GM19023 (cell line): ENCODE measurements at regions not wholly inside any gene's neighbourhood (a gene's known extent, or its start where the extent isn't known, plus 50 kb on each side); places are given as distances from the start of the nearest gene placed in this dataset.

Experiments
- ATAC-seq: cut with Tn5 transposase; IDR thresholded peaks from one replicate; pipeline ENCODE4 v1.9.1; 2021; ENCODE audit warnings: mild to moderate bottlenecking, moderate library complexity; ENCODE audit not compliant: unreplicated experiment

- no peak for ATAC-seq
Observed at GRCh38 chr16:73499276-73499675, 451.3 kb upstream of the ZFHX3 start.

- no peak for ATAC-seq
Observed at GRCh38 chr16:73485880-73486279, 438.0 kb upstream of the ZFHX3 start.

- ATAC-seq, result no peak
Observed at GRCh38 chr16:73483934-73484711, 436.2 kb upstream of the ZFHX3 start.

- no peak for ATAC-seq
Observed at GRCh38 chr16:73483076-73483791, 435.3 kb upstream of the ZFHX3 start.

- ATAC-seq, result no peak
Observed at GRCh38 chr16:73482310-73482709, 434.4 kb upstream of the ZFHX3 start.

- ATAC-seq, result no peak
Observed at GRCh38 chr16:73480381-73480780, 432.5 kb upstream of the ZFHX3 start.

GRCh38 chr16:73473713-73474112 lies 425.8 kb upstream of the ZFHX3 start:
- no peak for ATAC-seq

GRCh38 chr16:73464834-73465233 lies 416.9 kb upstream of the ZFHX3 start:
- ATAC-seq, result no peak

- no peak for ATAC-seq
Observed at GRCh38 chr16:73459586-73459985, 411.7 kb upstream of the ZFHX3 start.

GRCh38 chr16:73457851-73458250 lies 409.9 kb upstream of the ZFHX3 start:
- ATAC-seq, result no peak

- no peak for ATAC-seq
Observed at GRCh38 chr16:73448970-73449369, 401.0 kb upstream of the ZFHX3 start.

GRCh38 chr16:73447846-73448245 lies 399.9 kb upstream of the ZFHX3 start:
- ATAC-seq, result no peak

GRCh38 chr16:73434621-73435020 lies 386.7 kb upstream of the ZFHX3 start:
- ATAC-seq, result no peak

- no peak for ATAC-seq
Observed at GRCh38 chr16:73433731-73434307, 385.9 kb upstream of the ZFHX3 start.

GRCh38 chr16:73432850-73433730 lies 385.2 kb upstream of the ZFHX3 start:
- ATAC-seq, result no peak

GRCh38 chr16:73430138-73430537 lies 382.2 kb upstream of the ZFHX3 start:
- ATAC-seq, result no peak

GRCh38 chr16:73428121-73428520 lies 380.2 kb upstream of the ZFHX3 start:
- no peak for ATAC-seq

- ATAC-seq, result no peak
Observed at GRCh38 chr16:73427164-73427563, 379.2 kb upstream of the ZFHX3 start.

- no peak for ATAC-seq
Observed at GRCh38 chr16:73426433-73427160, 378.7 kb upstream of the ZFHX3 start.

- no peak for ATAC-seq
Observed at GRCh38 chr16:73420676-73421075, 372.7 kb upstream of the ZFHX3 start.
